ENCODE measurements at regions not wholly inside any gene's neighbourhood (a gene's known extent, or its start where the extent isn't known, plus 50 kb on each side); places are given as distances from the start of the nearest gene placed in this dataset.

GRCh38 chr3:96017556-96017955 is 796.8 kb upstream of the EPHA6 start:
- H3K27me3 ChIP-seq, result no peaks in the 10 kb centered on the region
- no peak for TF ChIP-seq CTCF (IDR thresholded peaks at IDR 0.05)
- no peak for TF ChIP-seq POLR2A (IDR thresholded peaks at IDR 0.05)
- intact Hi-C loops (cut with DNase I), result no loop called here
- ATAC-seq, result no peak
- no peak for DNase-seq
- no peaks in the 10 kb centered on the region for H3K36me3 ChIP-seq (replicated peaks in 1 of 2; ENCODE audit: insufficient read depth in 1 of 2, low read depth in 2 of 2)
- H3K9me3 ChIP-seq, result no peaks in the 10 kb centered on the region
- WGBS, 2 donors, result 85% methylated on average over 3 of the region's 3 CpGs
- H3K27ac ChIP-seq, result no peak overlapping the region
- no peaks in the 10 kb centered on the region for H3K4me1 ChIP-seq
- no peak overlapping the region for H3K4me3 ChIP-seq

- Histone ChIP-seq H3K4me3 (no peak overlapping the region), H3K36me3 (replicated peaks in 1 of 2; ENCODE audit: insufficient read depth in 1 of 2, low read depth in 2 of 2) (no peaks in the 10 kb centered on the region), H3K27me3 (no peaks in the 10 kb centered on the region), H3K27ac (no peak overlapping the region), H3K9me3 (no peaks in the 10 kb centered on the region), H3K4me1 (no peaks in the 10 kb centered on the region)
- TF ChIP-seq POLR2A (IDR thresholded peaks at IDR 0.05) (no peak), CTCF (IDR thresholded peaks at IDR 0.05) (no peak)
- intact Hi-C loops (cut with DNase I), result no loop called here
- DNase-seq (no peak), ATAC-seq (no peak)
- 66 to 79% methylated on average over 2 of the region's 2 CpGs for WGBS, 2 donors
These were observed 791.7 kb upstream of the EPHA6 start for GRCh38 chr3:96022676-96023075.

- 74 to 77% methylated on average over 2 of the region's 2 CpGs for WGBS, 2 donors
- DNase-seq, result no peak
These were observed 786.7 kb upstream of the EPHA6 start for GRCh38 chr3:96027718-96028117.

GRCh38 chr3:96039632-96040031 is 774.8 kb upstream of the EPHA6 start:
- Histone ChIP-seq H3K27me3 (no peaks in the 10 kb centered on the region), H3K4me1 (no peaks in the 10 kb centered on the region), H3K27ac (no peak overlapping the region), H3K36me3 (replicated peaks in 1 of 2; ENCODE audit: insufficient read depth in 1 of 2, low read depth in 2 of 2) (no peaks in the 10 kb centered on the region), H3K4me3 (no peak overlapping the region), H3K9me3 (no peaks in the 10 kb centered on the region)
- DNase-seq (no peak), ATAC-seq (no peak)
- no peak for TF ChIP-seq CTCF (IDR thresholded peaks at IDR 0.05)
- intact Hi-C loops (cut with DNase I), result no loop called here

More at GRCh38 chr3:96027718-96028117, 786.7 kb upstream of the EPHA6 start:
- no peaks in the 10 kb centered on the region for H3K4me1 ChIP-seq
- no peak overlapping the region for H3K27ac ChIP-seq
- H3K27me3 ChIP-seq, result no peaks in the 10 kb centered on the region
- no peaks in the 10 kb centered on the region for H3K36me3 ChIP-seq (replicated peaks in 1 of 2; ENCODE audit: insufficient read depth in 1 of 2, low read depth in 2 of 2)
- ATAC-seq, result no peak
- no peaks in the 10 kb centered on the region for H3K9me3 ChIP-seq
- no peak overlapping the region for H3K4me3 ChIP-seq
- TF ChIP-seq CTCF (IDR thresholded peaks at IDR 0.05) (no peak), POLR2A (IDR thresholded peaks at IDR 0.05) (no peak)
- intact Hi-C loops (cut with DNase I), result no loop called here

GRCh38 chr3:96059301-96059700 is 755.1 kb upstream of the EPHA6 start:
- 58 to 67% methylated on average over 1 of the region's 1 CpG for WGBS, 2 donors

More at GRCh38 chr3:96059301-96059700, 755.1 kb upstream of the EPHA6 start:
- DNase-seq, result no peak
- TF ChIP-seq POLR2A (IDR thresholded peaks at IDR 0.05) (no peak), CTCF (IDR thresholded peaks at IDR 0.05) (no peak)
- intact Hi-C loops (cut with DNase I), result no loop called here
- no peaks in the 10 kb centered on the region for H3K27me3 ChIP-seq
- ATAC-seq, result no peak
- no peaks in the 10 kb centered on the region for H3K36me3 ChIP-seq (replicated peaks in 1 of 2; ENCODE audit: insufficient read depth in 1 of 2, low read depth in 2 of 2)
- no peaks in the 10 kb centered on the region for H3K9me3 ChIP-seq
- H3K4me3 ChIP-seq, result no peak overlapping the region
- H3K4me1 ChIP-seq, result no peaks in the 10 kb centered on the region
- H3K27ac ChIP-seq, result no peak overlapping the region

Measured in body of pancreas (tissue), 4 donors.